Keratinocyte (primary cell): ENCODE measurements at regions not wholly inside any gene's neighbourhood (a gene's known extent, or its start where the extent isn't known, plus 50 kb on each side); places are given as distances from the start of the nearest gene placed in this dataset.
A peak's percentile ranks its signal among the peaks of the same experiment; 100 is the strongest.

Experiments
- DNase-seq: peaks from one replicate; pipeline ENCODE4 v3.0.0-alpha.2; 2011; ENCODE audit warnings: low read depth, missing footprints, low spot score
- FAIRE-seq: peaks from 2 replicates; lab custom pipeline; 2011; peaks lifted over from hg19 to GRCh38; lab: Jason Lieb, UNC
- H2AFZ ChIP-seq: 2 replicates; pipeline ENCODE4 v1.6.0; 2012; ENCODE audit warnings: low read length, control low read depth, inconsistent platforms; ENCODE audit not compliant: control insufficient read depth
- H3K27ac ChIP-seq: 2 replicates; pipeline ENCODE4 v1.5.1; 2011; ENCODE audit warnings: low read length; ENCODE audit not compliant: control insufficient read depth, insufficient read depth
- H3K27me3 ChIP-seq: 3 replicates; pipeline ENCODE4 v1.6.0; 2011; ENCODE audit warnings: low read length; ENCODE audit not compliant: control insufficient read depth, insufficient read depth; ENCODE audit errors: extremely low read depth
- H3K36me3 ChIP-seq, 2 experiments: 2 replicates in 1 of 2; 3 replicates in 1 of 2; pipeline ENCODE4 v1.5.1; 2011; ENCODE audit warnings: low read length in 2 of 2, mild to moderate bottlenecking in 1 of 2; ENCODE audit not compliant: control insufficient read depth in 2 of 2, insufficient read depth in 2 of 2; ENCODE audit errors: extremely low read depth in 1 of 2
- H3K4me1 ChIP-seq: 3 replicates; pipeline ENCODE4 v1.5.1; 2011; ENCODE audit warnings: low read length; ENCODE audit not compliant: control insufficient read depth, insufficient read depth; ENCODE audit errors: extremely low read depth
- H3K4me2 ChIP-seq: 3 replicates; pipeline ENCODE4 v1.6.0; 2011; ENCODE audit warnings: low read depth, low read length; ENCODE audit not compliant: control insufficient read depth, insufficient read depth; ENCODE audit errors: extremely low read depth
- H3K4me3 ChIP-seq, 3 experiments: fragments of 200-600 bp in 1 of 3; sonication (generic) in 1 of 3; 2 replicates in 2 of 3; 3 replicates in 1 of 3; pipeline ENCODE4 v1.5.1; 2011 to 2016; ENCODE audit warnings: low read length in 3 of 3, mild to moderate bottlenecking in 3 of 3, control low read depth in 2 of 3, inconsistent platforms in 1 of 3, low read depth in 1 of 3, mixed read lengths in 1 of 3, mixed run types in 1 of 3, moderate library complexity in 1 of 3; ENCODE audit not compliant: control insufficient read depth in 2 of 3, insufficient read depth in 2 of 3; ENCODE audit errors: extremely low read depth in 1 of 3
- H3K79me2 ChIP-seq: 2 replicates; pipeline ENCODE4 v1.6.0; 2012; ENCODE audit warnings: low read length; ENCODE audit not compliant: control insufficient read depth, insufficient read depth
- H3K9ac ChIP-seq: 3 replicates; pipeline ENCODE4 v1.6.0; 2011; ENCODE audit warnings: low read length; ENCODE audit not compliant: control insufficient read depth, insufficient read depth; ENCODE audit errors: extremely low read depth
- H3K9me1 ChIP-seq: 3 replicates; pipeline ENCODE4 v1.6.0; 2011; ENCODE audit warnings: low read length; ENCODE audit not compliant: control insufficient read depth, insufficient read depth; ENCODE audit errors: extremely low read depth
- H3K9me3 ChIP-seq: 2 replicates; pipeline ENCODE4 v1.5.1; 2012; ENCODE audit warnings: low read depth, low read length; ENCODE audit not compliant: control insufficient read depth
- H4K20me1 ChIP-seq: 3 replicates; pipeline ENCODE4 v1.6.0; 2011; ENCODE audit warnings: low read length; ENCODE audit not compliant: control insufficient read depth, insufficient read depth; ENCODE audit errors: extremely low read depth
- EZH2 ChIP-seq: IDR thresholded peaks from one replicate; pipeline ENCODE4 v1.6.1; 2012; ENCODE audit warnings: inconsistent platforms, mild to moderate bottlenecking, low read length, moderate library complexity
- dilution Hi-C: fragments of 300-500 bp; cut with MboI; formaldehyde crosslinking; loops from one replicate; pipeline ENCODE4 v1.7.0; 2020; ENCODE audit warnings: low sequenced_read_pairs; ENCODE audit not compliant: extremely low pct_ligation_motif_present
- TF ChIP-seq, protein P1 (sequence below), 3 experiments: IDR thresholded peaks in 1 of 3; conservative IDR thresholded peaks in 1 of 3; optimal IDR thresholded peaks in 1 of 3; 2 replicates in 2 of 3; 3 replicates in 1 of 3; pipeline versions ENCODE3 to v1.5.1; 2011; ENCODE audit warnings: low read length in 3 of 3, mild to moderate bottlenecking in 3 of 3, moderate library complexity in 2 of 3, control low read depth in 1 of 3, inconsistent platforms in 1 of 3; ENCODE audit not compliant: insufficient read depth in 2 of 3; ENCODE audit errors: extremely low read depth in 1 of 3

DNA sequence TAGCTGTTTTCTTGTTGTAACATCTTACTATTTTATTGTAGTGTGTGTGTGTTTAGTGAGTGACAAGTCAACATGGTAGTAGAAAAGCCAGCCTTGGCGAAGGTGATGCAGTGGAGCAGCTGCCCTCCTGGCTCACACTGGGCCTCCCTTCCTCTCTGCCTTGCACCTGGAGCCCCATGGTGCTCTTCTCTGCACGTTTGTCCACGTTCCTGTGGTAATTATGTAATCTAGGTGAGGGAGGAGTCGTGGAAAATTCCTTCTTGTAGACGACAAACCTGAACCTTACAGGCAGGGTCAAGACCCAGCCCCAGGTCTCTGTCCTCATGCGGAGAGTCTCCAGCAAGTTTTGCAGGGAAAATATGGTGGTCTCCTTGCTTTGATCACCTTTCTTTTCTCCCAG lies 348.3 kb upstream of the MKI67 start:
- H3K4me3 ChIP-seq: no peak overlapping the region
- peaks cover 1% of the 10 kb centered on the region for H3K9me3 ChIP-seq
- H3K27me3 ChIP-seq: no peaks in the 10 kb centered on the region
- H3K4me2 ChIP-seq: no peak overlapping the region
- H3K36me3 ChIP-seq: no peaks in the 10 kb centered on the region
- no peaks in the 10 kb centered on the region for H3K4me1 ChIP-seq
- dilution Hi-C loops: no loop called here
- TF ChIP-seq, protein P1, sequence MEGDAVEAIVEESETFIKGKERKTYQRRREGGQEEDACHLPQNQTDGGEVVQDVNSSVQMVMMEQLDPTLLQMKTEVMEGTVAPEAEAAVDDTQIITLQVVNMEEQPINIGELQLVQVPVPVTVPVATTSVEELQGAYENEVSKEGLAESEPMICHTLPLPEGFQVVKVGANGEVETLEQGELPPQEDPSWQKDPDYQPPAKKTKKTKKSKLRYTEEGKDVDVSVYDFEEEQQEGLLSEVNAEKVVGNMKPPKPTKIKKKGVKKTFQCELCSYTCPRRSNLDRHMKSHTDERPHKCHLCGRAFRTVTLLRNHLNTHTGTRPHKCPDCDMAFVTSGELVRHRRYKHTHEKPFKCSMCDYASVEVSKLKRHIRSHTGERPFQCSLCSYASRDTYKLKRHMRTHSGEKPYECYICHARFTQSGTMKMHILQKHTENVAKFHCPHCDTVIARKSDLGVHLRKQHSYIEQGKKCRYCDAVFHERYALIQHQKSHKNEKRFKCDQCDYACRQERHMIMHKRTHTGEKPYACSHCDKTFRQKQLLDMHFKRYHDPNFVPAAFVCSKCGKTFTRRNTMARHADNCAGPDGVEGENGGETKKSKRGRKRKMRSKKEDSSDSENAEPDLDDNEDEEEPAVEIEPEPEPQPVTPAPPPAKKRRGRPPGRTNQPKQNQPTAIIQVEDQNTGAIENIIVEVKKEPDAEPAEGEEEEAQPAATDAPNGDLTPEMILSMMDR (optimal IDR thresholded peaks at IDR 0.05 in 1 of 3, IDR thresholded peaks at IDR 0.05 in 1 of 3, conservative IDR thresholded peaks at IDR 0.05 in 1 of 3; ENCODE audit: extremely low read depth in 1 of 3, insufficient read depth in 2 of 3, low read length in 3 of 3): no peak
- no peak for TF ChIP-seq EZH2
- no peak overlapping the region for H3K9ac ChIP-seq
- no peak for FAIRE-seq
- DNase-seq: no peak
- no peaks in the 10 kb centered on the region for H3K79me2 ChIP-seq
- H2AFZ ChIP-seq: no peak overlapping the region
- H4K20me1 ChIP-seq: no peaks in the 10 kb centered on the region
- no peak overlapping the region for H3K27ac ChIP-seq
- H3K9me1 ChIP-seq: no peaks in the 10 kb centered on the region

DNA sequence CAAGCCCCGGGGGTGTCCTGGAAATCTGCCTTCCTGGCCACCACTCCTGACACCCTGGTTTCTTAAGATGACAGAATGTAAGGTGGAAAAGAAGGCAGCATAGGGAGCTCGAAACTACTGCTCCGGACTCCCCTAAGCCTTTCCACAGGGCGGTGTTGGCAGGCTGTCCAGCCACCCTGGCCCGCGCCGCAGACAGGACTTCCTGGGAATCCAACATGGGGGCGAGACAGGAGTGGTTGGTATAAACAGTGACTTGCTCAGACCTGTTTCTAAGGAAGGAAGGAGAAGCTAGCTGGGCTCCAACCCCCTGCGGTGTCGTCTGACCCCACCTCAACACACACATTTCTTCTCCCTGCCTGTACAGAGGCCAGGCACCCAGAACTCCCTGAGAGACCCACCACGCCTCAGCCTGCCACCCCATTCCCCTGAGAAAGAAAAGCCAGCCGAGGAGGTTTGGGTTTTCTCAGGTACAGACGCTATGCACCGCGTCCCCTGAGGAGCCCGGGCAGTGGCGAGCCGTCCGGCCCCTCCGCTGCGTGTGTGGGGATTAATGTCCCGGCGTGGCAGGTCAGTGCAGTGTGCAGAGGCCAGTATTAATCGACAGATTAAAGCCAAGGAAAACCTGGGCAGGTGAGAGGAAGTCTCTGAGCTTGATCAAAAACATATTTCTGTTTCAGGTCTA lies 349.6 kb upstream of the MKI67 start:
- Histone ChIP-seq H3K9me1 (no peaks in the 10 kb centered on the region), H3K36me3 (no peaks in the 10 kb centered on the region), H4K20me1 (no peaks in the 10 kb centered on the region), H3K9me3 (peaks cover 1% of the 10 kb centered on the region), H2AFZ (peak overlapping the region; percentile 22), H3K4me2 (no peak overlapping the region), H3K79me2 (no peaks in the 10 kb centered on the region), H3K27me3 (no peaks in the 10 kb centered on the region), H3K4me1 (no peaks in the 10 kb centered on the region), H3K27ac (no peak overlapping the region), H3K4me3 (no peak overlapping the region), H3K9ac (no peak overlapping the region)
- DNase-seq: no peak
- no peak for FAIRE-seq
- dilution Hi-C loops: no loop called here
- TF ChIP-seq, protein P1 (optimal IDR thresholded peaks at IDR 0.05 in 1 of 3, IDR thresholded peaks at IDR 0.05 in 1 of 3, conservative IDR thresholded peaks at IDR 0.05 in 1 of 3; ENCODE audit: extremely low read depth in 1 of 3, insufficient read depth in 2 of 3, low read length in 3 of 3): no peak
- TF ChIP-seq EZH2: no peak
